WTC11 (cell line): ENCODE measurements at regions not wholly inside any gene's neighbourhood (a gene's known extent, or its start where the extent isn't known, plus 50 kb on each side); places are given as distances from the start of the nearest gene placed in this dataset.

Source experiments
- ATAC-seq: fragments of 200-7000 bp; cut with Tn5 transposase; 2 replicates; pipeline ENCODE4 v1.10.0; 2021; ENCODE audit warnings: mild to moderate bottlenecking, moderate library complexity
- CTCF ChIA-PET: fragments of 300-600 bp; sonication (Branson Sonifier 250); formaldehyde crosslinking; loops from one replicate; lab custom pipeline; 2021; ENCODE audit warnings: antibody characterized with exemption; lab: Charles Lee
- POLR2A ChIA-PET: fragments of 350-600 bp; sonication (Branson Sonifier 250); formaldehyde crosslinking; loops from one replicate; lab custom pipeline; 2021; ENCODE audit warnings: antibody characterized with exemption; lab: Charles Lee
- DNase-seq: peaks from one replicate; pipeline ENCODE4 v3.0.0; 2021; ENCODE audit warnings: low spot score
- H3K27ac Mint-ChIP-seq: 2 replicates; pipeline ENCODE4 v1.8.0; 2021; ENCODE audit warnings: mixed read lengths
- H3K27me3 Mint-ChIP-seq: 2 replicates; pipeline ENCODE4 v1.8.0; 2021; ENCODE audit warnings: low read depth, mild to moderate bottlenecking, moderate library complexity, mixed read lengths
- H3K36me3 Mint-ChIP-seq: 2 replicates; pipeline ENCODE4 v1.8.0; 2021; ENCODE audit warnings: mixed read lengths
- H3K4me1 Mint-ChIP-seq: 2 replicates; pipeline ENCODE4 v1.8.0; 2022; ENCODE audit warnings: mixed read lengths
- H3K4me3 Mint-ChIP-seq: 2 replicates; pipeline ENCODE4 v1.8.0; 2021; ENCODE audit warnings: mild to moderate bottlenecking, moderate library complexity, mixed read lengths
- H3K9me3 Mint-ChIP-seq: 2 replicates; pipeline ENCODE4 v1.8.0; 2021; ENCODE audit warnings: mixed read lengths
- CREB1 ChIP-seq: sonication (generic); formaldehyde crosslinking; IDR thresholded peaks from 2 replicates; pipeline ENCODE4 v1.8.0; 2023; ENCODE audit warnings: mild to moderate bottlenecking, missing genetic modification reagents
- ETV6 ChIP-seq: sonication (generic); formaldehyde crosslinking; IDR thresholded peaks from 2 replicates; pipeline ENCODE4 v1.8.1; 2022; ENCODE audit warnings: mild to moderate bottlenecking, missing genetic modification reagents
- FOXK1 ChIP-seq: sonication (generic); formaldehyde crosslinking; IDR thresholded peaks from 2 replicates; pipeline ENCODE4 v1.8.0; 2022; ENCODE audit warnings: mild to moderate bottlenecking, moderate library complexity, missing genetic modification reagents
- GRHL2 ChIP-seq: fragments of 250-450 bp; sonication (Bioruptor Pico); IDR thresholded peaks from 2 replicates; pipeline ENCODE4 v1.8.0; 2022; ENCODE audit warnings: mild to moderate bottlenecking, moderate library complexity; ENCODE audit not compliant: insufficient replicate concordance, severe bottlenecking
- KAT7 ChIP-seq: sonication (generic); formaldehyde crosslinking; IDR thresholded peaks from 2 replicates; pipeline ENCODE4 v1.8.1; 2023; ENCODE audit warnings: missing genetic modification reagents, mild to moderate bottlenecking, borderline replicate concordance
- MXD4 ChIP-seq: fragments of 250-450 bp; sonication (Bioruptor Pico); IDR thresholded peaks from 2 replicates; pipeline ENCODE4 v1.8.0; 2021; ENCODE audit warnings: mild to moderate bottlenecking, moderate library complexity, borderline replicate concordance
- NFATC4 ChIP-seq: fragments of 250-450 bp; sonication (Bioruptor Pico); IDR thresholded peaks from 2 replicates; pipeline ENCODE4 v1.9.0; 2021; ENCODE audit warnings: mild to moderate bottlenecking
- NFYB ChIP-seq: sonication (generic); formaldehyde crosslinking; conservative IDR thresholded peaks from 2 replicates; pipeline ENCODE4 v1.8.0; 2022; ENCODE audit warnings: low read depth, missing genetic modification reagents
- NR2C2 ChIP-seq: sonication (generic); formaldehyde crosslinking; IDR thresholded peaks from 2 replicates; pipeline ENCODE4 v1.8.0; 2022; ENCODE audit warnings: mild to moderate bottlenecking, missing genetic modification reagents
- RELA ChIP-seq: sonication (generic); formaldehyde crosslinking; IDR thresholded peaks from 2 replicates; pipeline ENCODE4 v1.8.1; 2022; ENCODE audit warnings: missing genetic modification reagents, mild to moderate bottlenecking, borderline replicate concordance
- SOX15 ChIP-seq: fragments of 250-450 bp; sonication (Bioruptor Pico); IDR thresholded peaks from 2 replicates; pipeline ENCODE4 v1.9.0; 2021; ENCODE audit warnings: mild to moderate bottlenecking
- ZNF232 ChIP-seq: sonication (generic); formaldehyde crosslinking; IDR thresholded peaks from 2 replicates; pipeline ENCODE4 v1.8.0; 2022; ENCODE audit warnings: mild to moderate bottlenecking, missing genetic modification reagents
- ZNF423 ChIP-seq: fragments of 250-450 bp; sonication (Bioruptor Pico); IDR thresholded peaks from 2 replicates; pipeline ENCODE4 v2.1.2; 2022; ENCODE audit warnings: mild to moderate bottlenecking, moderate library complexity
- ZNF512 ChIP-seq: sonication (generic); formaldehyde crosslinking; IDR thresholded peaks from 2 replicates; pipeline ENCODE4 v1.8.1; 2022; ENCODE audit warnings: missing genetic modification reagents, borderline replicate concordance
- TF ChIP-seq, protein P1 (sequence below): sonication (generic); formaldehyde crosslinking; IDR thresholded peaks from 2 replicates; pipeline ENCODE4 v1.8.1; 2023; ENCODE audit warnings: mild to moderate bottlenecking, missing genetic modification reagents, borderline replicate concordance
- TF ChIP-seq, protein P2 (sequence below): sonication (generic); formaldehyde crosslinking; IDR thresholded peaks from 2 replicates; pipeline ENCODE4 v1.8.0; 2023; ENCODE audit warnings: missing genetic modification reagents
- TF ChIP-seq, protein P3 (sequence below): sonication (generic); formaldehyde crosslinking; IDR thresholded peaks from 2 replicates; pipeline ENCODE4 v1.8.0; 2022; ENCODE audit warnings: mild to moderate bottlenecking, missing genetic modification reagents
- TF ChIP-seq, protein P4 (sequence below): sonication (generic); formaldehyde crosslinking; IDR thresholded peaks from 2 replicates; pipeline ENCODE4 v1.8.0; 2022; ENCODE audit warnings: mild to moderate bottlenecking, missing genetic modification reagents
- TF ChIP-seq, protein P5 (sequence below): sonication (generic); formaldehyde crosslinking; IDR thresholded peaks from 2 replicates; pipeline ENCODE4 v1.8.0; 2022; ENCODE audit warnings: missing genetic modification reagents
- TF ChIP-seq, protein P6 (sequence below): sonication (generic); formaldehyde crosslinking; IDR thresholded peaks from 2 replicates; pipeline ENCODE4 v1.8.1; 2023; ENCODE audit warnings: mild to moderate bottlenecking, missing genetic modification reagents, moderate library complexity

DNA sequence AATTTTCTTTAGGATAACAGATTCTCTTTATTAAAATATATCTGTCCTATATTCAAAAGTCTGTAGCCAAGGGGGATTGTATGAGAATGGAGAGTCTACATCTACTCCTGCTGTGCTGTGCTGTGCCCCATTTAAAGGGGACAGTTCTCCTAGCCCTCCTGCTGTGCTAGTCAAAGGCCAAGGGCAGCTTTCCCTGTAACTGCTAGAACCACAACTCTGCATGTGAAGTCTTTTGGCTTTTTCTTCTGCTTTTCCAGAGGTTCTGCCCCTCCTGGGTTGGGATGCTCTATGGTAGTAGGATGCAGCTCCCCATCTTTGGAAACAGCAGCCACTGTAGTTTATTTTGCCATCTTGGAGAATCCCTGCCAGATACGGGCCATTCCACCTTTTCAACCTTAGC is 197.5 kb upstream of the JUN start:
- H3K4me3 Mint-ChIP-seq = no peak overlapping the region
- CTCF ChIA-PET = no interaction called here
- H3K27ac Mint-ChIP-seq = no peak overlapping the region
- peaks cover 35% of the 10 kb centered on the region for H3K4me1 Mint-ChIP-seq
- ATAC-seq (peak; percentile 33; the same call in 1 of the 2 replicates), DNase-seq (peak; percentile 22)
- no peaks in the 10 kb centered on the region for H3K9me3 Mint-ChIP-seq
- TF ChIP-seq, protein P1, sequence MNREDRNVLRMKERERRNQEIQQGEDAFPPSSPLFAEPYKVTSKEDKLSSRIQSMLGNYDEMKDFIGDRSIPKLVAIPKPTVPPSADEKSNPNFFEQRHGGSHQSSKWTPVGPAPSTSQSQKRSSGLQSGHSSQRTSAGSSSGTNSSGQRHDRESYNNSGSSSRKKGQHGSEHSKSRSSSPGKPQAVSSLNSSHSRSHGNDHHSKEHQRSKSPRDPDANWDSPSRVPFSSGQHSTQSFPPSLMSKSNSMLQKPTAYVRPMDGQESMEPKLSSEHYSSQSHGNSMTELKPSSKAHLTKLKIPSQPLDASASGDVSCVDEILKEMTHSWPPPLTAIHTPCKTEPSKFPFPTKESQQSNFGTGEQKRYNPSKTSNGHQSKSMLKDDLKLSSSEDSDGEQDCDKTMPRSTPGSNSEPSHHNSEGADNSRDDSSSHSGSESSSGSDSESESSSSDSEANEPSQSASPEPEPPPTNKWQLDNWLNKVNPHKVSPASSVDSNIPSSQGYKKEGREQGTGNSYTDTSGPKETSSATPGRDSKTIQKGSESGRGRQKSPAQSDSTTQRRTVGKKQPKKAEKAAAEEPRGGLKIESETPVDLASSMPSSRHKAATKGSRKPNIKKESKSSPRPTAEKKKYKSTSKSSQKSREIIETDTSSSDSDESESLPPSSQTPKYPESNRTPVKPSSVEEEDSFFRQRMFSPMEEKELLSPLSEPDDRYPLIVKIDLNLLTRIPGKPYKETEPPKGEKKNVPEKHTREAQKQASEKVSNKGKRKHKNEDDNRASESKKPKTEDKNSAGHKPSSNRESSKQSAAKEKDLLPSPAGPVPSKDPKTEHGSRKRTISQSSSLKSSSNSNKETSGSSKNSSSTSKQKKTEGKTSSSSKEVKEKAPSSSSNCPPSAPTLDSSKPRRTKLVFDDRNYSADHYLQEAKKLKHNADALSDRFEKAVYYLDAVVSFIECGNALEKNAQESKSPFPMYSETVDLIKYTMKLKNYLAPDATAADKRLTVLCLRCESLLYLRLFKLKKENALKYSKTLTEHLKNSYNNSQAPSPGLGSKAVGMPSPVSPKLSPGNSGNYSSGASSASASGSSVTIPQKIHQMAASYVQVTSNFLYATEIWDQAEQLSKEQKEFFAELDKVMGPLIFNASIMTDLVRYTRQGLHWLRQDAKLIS (CRISPR knock-in tag) = no peak
- TF ChIP-seq SOX15 (CRISPR knock-in tag) (no peak), ZNF423 (CRISPR knock-in tag) (peak; percentile 56), CREB1 (CRISPR knock-in tag) (no peak), ZNF512 (CRISPR knock-in tag) (peak; percentile 79; the same call in 1 of the 2 replicates), GRHL2 (CRISPR knock-in tag) (no peak), NFATC4 (CRISPR knock-in tag) (no peak), RELA (no peak), MXD4 (no peak), FOXK1 (CRISPR knock-in tag) (no peak), KAT7 (no peak), ZNF232 (no peak)
- TF ChIP-seq, protein P2, sequence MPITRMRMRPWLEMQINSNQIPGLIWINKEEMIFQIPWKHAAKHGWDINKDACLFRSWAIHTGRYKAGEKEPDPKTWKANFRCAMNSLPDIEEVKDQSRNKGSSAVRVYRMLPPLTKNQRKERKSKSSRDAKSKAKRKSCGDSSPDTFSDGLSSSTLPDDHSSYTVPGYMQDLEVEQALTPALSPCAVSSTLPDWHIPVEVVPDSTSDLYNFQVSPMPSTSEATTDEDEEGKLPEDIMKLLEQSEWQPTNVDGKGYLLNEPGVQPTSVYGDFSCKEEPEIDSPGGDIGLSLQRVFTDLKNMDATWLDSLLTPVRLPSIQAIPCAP (CRISPR knock-in tag) = no peak
- TF ChIP-seq, all 79 proteins: peak for 2
- Mint-ChIP-seq H3K27me3 (no peaks in the 10 kb centered on the region; the same call in 1 of the 2 replicates), H3K36me3 (no peaks in the 10 kb centered on the region)
- POLR2A ChIA-PET = no interaction called here

DNA sequence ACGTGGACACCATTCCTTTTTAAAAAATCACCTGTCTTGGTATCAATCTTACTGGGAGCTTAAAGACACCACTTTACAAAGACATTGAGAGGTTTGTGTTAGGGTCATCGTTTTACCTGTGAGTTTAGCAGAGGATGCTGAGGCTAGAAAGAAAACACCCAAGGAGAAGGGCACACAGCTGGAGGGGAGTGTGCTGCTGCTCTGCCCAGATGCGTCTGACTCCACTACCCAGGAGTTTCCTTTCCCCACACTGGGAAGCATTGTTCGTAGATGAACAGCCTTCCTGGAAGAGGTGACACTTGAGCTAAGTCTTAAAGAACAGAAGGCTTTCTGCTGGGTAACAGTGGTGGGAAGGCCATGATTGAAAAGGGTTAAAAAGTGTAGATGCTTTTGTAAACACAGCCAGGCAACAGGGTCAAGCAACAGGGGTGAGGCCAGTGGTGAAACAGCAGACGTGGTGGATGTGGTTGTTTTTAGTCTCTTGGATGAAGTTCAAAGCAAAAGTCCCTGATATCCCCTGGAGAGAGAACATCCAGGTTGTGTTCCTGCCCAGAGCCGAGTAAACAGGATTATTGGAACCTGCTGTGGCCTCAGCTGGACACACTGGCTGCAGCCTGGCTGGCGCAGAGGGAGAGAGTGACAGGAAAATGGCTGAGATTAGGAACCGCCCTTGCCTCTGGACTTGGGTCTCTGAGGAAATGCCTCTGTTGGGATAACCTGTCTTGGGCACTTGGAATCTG is 198.6 kb upstream of the JUN start:
- Mint-ChIP-seq H3K4me3 (no peak overlapping the region), H3K4me1 (peaks cover 35% of the 10 kb centered on the region), H3K36me3 (no peaks in the 10 kb centered on the region), H3K27me3 (no peaks in the 10 kb centered on the region; the same call in 1 of the 2 replicates), H3K27ac (peak overlapping the region; percentile 45; the same call in 1 of the 2 replicates), H3K9me3 (no peaks in the 10 kb centered on the region)
- no peak for DNase-seq
- CTCF ChIA-PET = interaction anchor here (0.6 to 0.8 kb wide), 2 partner anchors 14 to 39 kb away, joined by 3 read pairs; no protein-coding TSS in a partner anchor
- POLR2A ChIA-PET = no interaction called here
- ATAC-seq = peak; percentile 58
- TF ChIP-seq NFYB (no peak), NR2C2 (CRISPR knock-in tag) (no peak), ETV6 (CRISPR knock-in tag) (peak; percentile 62; the same call in 1 of the 2 replicates)
- TF ChIP-seq, protein P3, sequence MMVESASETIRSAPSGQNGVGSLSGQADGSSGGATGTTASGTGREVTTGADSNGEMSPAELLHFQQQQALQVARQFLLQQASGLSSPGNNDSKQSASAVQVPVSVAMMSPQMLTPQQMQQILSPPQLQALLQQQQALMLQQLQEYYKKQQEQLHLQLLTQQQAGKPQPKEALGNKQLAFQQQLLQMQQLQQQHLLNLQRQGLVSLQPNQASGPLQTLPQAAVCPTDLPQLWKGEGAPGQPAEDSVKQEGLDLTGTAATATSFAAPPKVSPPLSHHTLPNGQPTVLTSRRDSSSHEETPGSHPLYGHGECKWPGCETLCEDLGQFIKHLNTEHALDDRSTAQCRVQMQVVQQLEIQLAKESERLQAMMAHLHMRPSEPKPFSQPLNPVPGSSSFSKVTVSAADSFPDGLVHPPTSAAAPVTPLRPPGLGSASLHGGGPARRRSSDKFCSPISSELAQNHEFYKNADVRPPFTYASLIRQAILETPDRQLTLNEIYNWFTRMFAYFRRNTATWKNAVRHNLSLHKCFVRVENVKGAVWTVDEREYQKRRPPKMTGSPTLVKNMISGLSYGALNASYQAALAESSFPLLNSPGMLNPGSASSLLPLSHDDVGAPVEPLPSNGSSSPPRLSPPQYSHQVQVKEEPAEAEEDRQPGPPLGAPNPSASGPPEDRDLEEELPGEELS = peak; percentile 60; the same call in 1 of the 2 replicates
- TF ChIP-seq, protein P4, sequence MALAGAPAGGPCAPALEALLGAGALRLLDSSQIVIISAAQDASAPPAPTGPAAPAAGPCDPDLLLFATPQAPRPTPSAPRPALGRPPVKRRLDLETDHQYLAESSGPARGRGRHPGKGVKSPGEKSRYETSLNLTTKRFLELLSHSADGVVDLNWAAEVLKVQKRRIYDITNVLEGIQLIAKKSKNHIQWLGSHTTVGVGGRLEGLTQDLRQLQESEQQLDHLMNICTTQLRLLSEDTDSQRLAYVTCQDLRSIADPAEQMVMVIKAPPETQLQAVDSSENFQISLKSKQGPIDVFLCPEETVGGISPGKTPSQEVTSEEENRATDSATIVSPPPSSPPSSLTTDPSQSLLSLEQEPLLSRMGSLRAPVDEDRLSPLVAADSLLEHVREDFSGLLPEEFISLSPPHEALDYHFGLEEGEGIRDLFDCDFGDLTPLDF (CRISPR knock-in tag) = no peak
- TF ChIP-seq, protein P5, sequence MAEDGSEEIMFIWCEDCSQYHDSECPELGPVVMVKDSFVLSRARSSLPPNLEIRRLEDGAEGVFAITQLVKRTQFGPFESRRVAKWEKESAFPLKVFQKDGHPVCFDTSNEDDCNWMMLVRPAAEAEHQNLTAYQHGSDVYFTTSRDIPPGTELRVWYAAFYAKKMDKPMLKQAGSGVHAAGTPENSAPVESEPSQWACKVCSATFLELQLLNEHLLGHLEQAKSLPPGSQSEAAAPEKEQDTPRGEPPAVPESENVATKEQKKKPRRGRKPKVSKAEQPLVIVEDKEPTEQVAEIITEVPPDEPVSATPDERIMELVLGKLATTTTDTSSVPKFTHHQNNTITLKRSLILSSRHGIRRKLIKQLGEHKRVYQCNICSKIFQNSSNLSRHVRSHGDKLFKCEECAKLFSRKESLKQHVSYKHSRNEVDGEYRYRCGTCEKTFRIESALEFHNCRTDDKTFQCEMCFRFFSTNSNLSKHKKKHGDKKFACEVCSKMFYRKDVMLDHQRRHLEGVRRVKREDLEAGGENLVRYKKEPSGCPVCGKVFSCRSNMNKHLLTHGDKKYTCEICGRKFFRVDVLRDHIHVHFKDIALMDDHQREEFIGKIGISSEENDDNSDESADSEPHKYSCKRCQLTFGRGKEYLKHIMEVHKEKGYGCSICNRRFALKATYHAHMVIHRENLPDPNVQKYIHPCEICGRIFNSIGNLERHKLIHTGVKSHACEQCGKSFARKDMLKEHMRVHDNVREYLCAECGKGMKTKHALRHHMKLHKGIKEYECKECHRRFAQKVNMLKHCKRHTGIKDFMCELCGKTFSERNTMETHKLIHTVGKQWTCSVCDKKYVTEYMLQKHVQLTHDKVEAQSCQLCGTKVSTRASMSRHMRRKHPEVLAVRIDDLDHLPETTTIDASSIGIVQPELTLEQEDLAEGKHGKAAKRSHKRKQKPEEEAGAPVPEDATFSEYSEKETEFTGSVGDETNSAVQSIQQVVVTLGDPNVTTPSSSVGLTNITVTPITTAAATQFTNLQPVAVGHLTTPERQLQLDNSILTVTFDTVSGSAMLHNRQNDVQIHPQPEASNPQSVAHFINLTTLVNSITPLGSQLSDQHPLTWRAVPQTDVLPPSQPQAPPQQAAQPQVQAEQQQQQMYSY (CRISPR knock-in tag) = no peak
- TF ChIP-seq, protein P6, sequence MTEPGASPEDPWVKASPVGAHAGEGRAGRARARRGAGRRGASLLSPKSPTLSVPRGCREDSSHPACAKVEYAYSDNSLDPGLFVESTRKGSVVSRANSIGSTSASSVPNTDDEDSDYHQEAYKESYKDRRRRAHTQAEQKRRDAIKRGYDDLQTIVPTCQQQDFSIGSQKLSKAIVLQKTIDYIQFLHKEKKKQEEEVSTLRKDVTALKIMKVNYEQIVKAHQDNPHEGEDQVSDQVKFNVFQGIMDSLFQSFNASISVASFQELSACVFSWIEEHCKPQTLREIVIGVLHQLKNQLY = no peak
